Adipocyte (in vitro differentiated cells): ENCODE measurements at regions not wholly inside any gene's neighbourhood (a gene's known extent, or its start where the extent isn't known, plus 50 kb on each side); places are given as distances from the start of the nearest gene placed in this dataset.

Experiments
- DNase-seq: peaks from one replicate; pipeline ENCODE4 v3.0.0-alpha.2; 2015; ENCODE audit warnings: low read depth
- H3K27me3 ChIP-seq: replicated peaks from 2 replicates; pipeline ENCODE4 v1.7.0; 2013; ENCODE audit warnings: mild to moderate bottlenecking, low read length, moderate library complexity; ENCODE audit not compliant: control insufficient read depth, insufficient read depth
- H3K36me3 ChIP-seq: 2 replicates; pipeline ENCODE4 v1.7.0; 2013; ENCODE audit warnings: low read length, mild to moderate bottlenecking, moderate library complexity; ENCODE audit not compliant: control insufficient read depth, insufficient read depth, severe bottlenecking
- H3K4me1 ChIP-seq: 2 replicates; pipeline ENCODE4 v1.7.0; 2013; ENCODE audit warnings: mild to moderate bottlenecking, low read length, moderate library complexity; ENCODE audit not compliant: control insufficient read depth, insufficient read depth
- H3K4me3 ChIP-seq: 2 replicates; pipeline ENCODE4 v1.7.0; 2013; ENCODE audit warnings: mild to moderate bottlenecking, low read length, moderate library complexity
- H3K9ac ChIP-seq: 2 replicates; pipeline ENCODE4 v1.7.0; 2013; ENCODE audit warnings: mild to moderate bottlenecking, low read length, moderate library complexity
- H3K9me3 ChIP-seq: 2 replicates; pipeline ENCODE4 v1.7.0; 2013; ENCODE audit warnings: mild to moderate bottlenecking, low read length, moderate library complexity; ENCODE audit not compliant: control insufficient read depth

- no peaks in the 10 kb centered on the region for H3K27me3 ChIP-seq
- H3K9ac ChIP-seq: no peak overlapping the region
- H3K36me3 ChIP-seq: no peaks in the 10 kb centered on the region
- no peak for DNase-seq
- H3K9me3 ChIP-seq: no peaks in the 10 kb centered on the region
- H3K4me1 ChIP-seq: peaks cover 32% of the 10 kb centered on the region
- H3K4me3 ChIP-seq: no peak overlapping the region
These were observed 82.2 kb upstream of the AKIP1 start for GRCh38 chr11:8828580-8829361.

- no peaks in the 10 kb centered on the region for H3K27me3 ChIP-seq
- no peak overlapping the region for H3K4me3 ChIP-seq
- peaks cover 32% of the 10 kb centered on the region for H3K4me1 ChIP-seq
- no peaks in the 10 kb centered on the region for H3K9me3 ChIP-seq
- H3K36me3 ChIP-seq: no peaks in the 10 kb centered on the region
- no peak overlapping the region for H3K9ac ChIP-seq
- DNase-seq: no peak
These were observed 81.4 kb upstream of the AKIP1 start for GRCh38 chr11:8829556-8829955.

GRCh38 chr11:8830641-8831040 lies 80.3 kb upstream of the AKIP1 start:
- Histone ChIP-seq H3K4me1 (peaks cover 30% of the 10 kb centered on the region), H3K9ac (no peak overlapping the region), H3K4me3 (no peak overlapping the region), H3K27me3 (no peaks in the 10 kb centered on the region), H3K36me3 (no peaks in the 10 kb centered on the region), H3K9me3 (no peaks in the 10 kb centered on the region)
- no peak for DNase-seq

- DNase-seq: no peak
- H3K9ac ChIP-seq: no peak overlapping the region
- H3K9me3 ChIP-seq: no peaks in the 10 kb centered on the region
- no peak overlapping the region for H3K4me3 ChIP-seq
- H3K36me3 ChIP-seq: no peaks in the 10 kb centered on the region
- H3K4me1 ChIP-seq: peaks cover 23% of the 10 kb centered on the region
- H3K27me3 ChIP-seq: no peaks in the 10 kb centered on the region
These were observed 79.1 kb upstream of the AKIP1 start for GRCh38 chr11:8831861-8832260.

- Histone ChIP-seq H3K9ac (peak overlapping the region; percentile 53), H3K27me3 (no peaks in the 10 kb centered on the region), H3K4me1 (peaks cover 21% of the 10 kb centered on the region), H3K9me3 (no peaks in the 10 kb centered on the region), H3K4me3 (no peak overlapping the region), H3K36me3 (no peaks in the 10 kb centered on the region)
- peak; percentile 85 for DNase-seq
These were observed 78.3 kb upstream of the AKIP1 start for GRCh38 chr11:8832571-8833260.

GRCh38 chr11:8833568-8834315 lies 77.2 kb upstream of the AKIP1 start:
- DNase-seq: peak; percentile 50
- no peaks in the 10 kb centered on the region for H3K9me3 ChIP-seq
- H3K4me3 ChIP-seq: no peak overlapping the region
- no peaks in the 10 kb centered on the region for H3K36me3 ChIP-seq
- no peaks in the 10 kb centered on the region for H3K27me3 ChIP-seq
- H3K9ac ChIP-seq: no peak overlapping the region
- H3K4me1 ChIP-seq: peaks cover 27% of the 10 kb centered on the region

- no peaks in the 10 kb centered on the region for H3K27me3 ChIP-seq
- peak; percentile 47 for DNase-seq
- peaks cover 27% of the 10 kb centered on the region for H3K4me1 ChIP-seq
- H3K9ac ChIP-seq: no peak overlapping the region
- no peak overlapping the region for H3K4me3 ChIP-seq
- no peaks in the 10 kb centered on the region for H3K9me3 ChIP-seq
- no peaks in the 10 kb centered on the region for H3K36me3 ChIP-seq
These were observed 76.6 kb upstream of the AKIP1 start for GRCh38 chr11:8834379-8834778.

GRCh38 chr11:8838248-8838647 lies 72.7 kb upstream of the AKIP1 start:
- peak; percentile 83 for DNase-seq

GRCh38 chr11:8839306-8839956 lies 71.6 kb upstream of the AKIP1 start:
- no peak overlapping the region for H3K4me3 ChIP-seq
- no peak overlapping the region for H3K9ac ChIP-seq
- peak; percentile 15 for DNase-seq
- H3K9me3 ChIP-seq: no peaks in the 10 kb centered on the region
- no peaks in the 10 kb centered on the region for H3K27me3 ChIP-seq
- H3K36me3 ChIP-seq: no peaks in the 10 kb centered on the region
- H3K4me1 ChIP-seq: peaks cover 11% of the 10 kb centered on the region

More at GRCh38 chr11:8838248-8838647, 72.7 kb upstream of the AKIP1 start:
- H3K27me3 ChIP-seq: no peaks in the 10 kb centered on the region
- no peaks in the 10 kb centered on the region for H3K9me3 ChIP-seq
- H3K9ac ChIP-seq: no peak overlapping the region
- peaks cover 16% of the 10 kb centered on the region for H3K4me1 ChIP-seq
- H3K36me3 ChIP-seq: no peaks in the 10 kb centered on the region
- peak overlapping the region; percentile 37 for H3K4me3 ChIP-seq

- Histone ChIP-seq H3K4me1 (peaks cover 11% of the 10 kb centered on the region), H3K9ac (no peak overlapping the region), H3K27me3 (no peaks in the 10 kb centered on the region), H3K9me3 (no peaks in the 10 kb centered on the region), H3K4me3 (no peak overlapping the region), H3K36me3 (no peaks in the 10 kb centered on the region)
- peak; percentile 51 for DNase-seq
These were observed 70.7 kb upstream of the AKIP1 start for GRCh38 chr11:8839957-8840945.
